GM18520 (cell line): ENCODE measurements at regions not wholly inside any gene's neighbourhood (a gene's known extent, or its start where the extent isn't known, plus 50 kb on each side); places are given as distances from the start of the nearest gene placed in this dataset.

Experiments used
- ATAC-seq: cut with Tn5 transposase; IDR thresholded peaks from one replicate; pipeline ENCODE4 v1.9.1; 2021; ENCODE audit not compliant: unreplicated experiment

- ATAC-seq: no peak
Measured at GRCh38 chr13:104253063-104253680, 1187.0 kb upstream of the SLC10A2 start.

GRCh38 chr13:104251931-104252330, 1185.7 kb upstream of the SLC10A2 start:
- ATAC-seq: no peak

GRCh38 chr13:104246955-104247354, 1180.7 kb upstream of the SLC10A2 start:
- no peak for ATAC-seq

GRCh38 chr13:104206450-104207044, 1140.3 kb upstream of the SLC10A2 start:
- no peak for ATAC-seq

GRCh38 chr13:104204177-104204576, 1138.0 kb upstream of the SLC10A2 start:
- ATAC-seq: no peak

- ATAC-seq: no peak
Measured at GRCh38 chr13:104198801-104199200, 1132.6 kb upstream of the SLC10A2 start.

GRCh38 chr13:104196611-104197010, 1130.4 kb upstream of the SLC10A2 start:
- ATAC-seq: no peak

GRCh38 chr13:104181526-104182231, 1115.5 kb upstream of the SLC10A2 start:
- ATAC-seq: no peak

GRCh38 chr13:104170980-104171555, 1104.9 kb upstream of the SLC10A2 start:
- ATAC-seq: no peak

- ATAC-seq: no peak
Measured at GRCh38 chr13:104163866-104164630, 1097.8 kb upstream of the SLC10A2 start.

- no peak for ATAC-seq
Measured at GRCh38 chr13:104160536-104160935, 1094.3 kb upstream of the SLC10A2 start.

- ATAC-seq: no peak
Measured at GRCh38 chr13:104143760-104144416, 1077.7 kb upstream of the SLC10A2 start.

- no peak for ATAC-seq
Measured at GRCh38 chr13:104140552-104140951, 1074.3 kb upstream of the SLC10A2 start.

GRCh38 chr13:104137416-104137815, 1071.2 kb upstream of the SLC10A2 start:
- no peak for ATAC-seq

GRCh38 chr13:104132849-104133248, 1066.6 kb upstream of the SLC10A2 start:
- ATAC-seq: no peak

- ATAC-seq: no peak
Measured at GRCh38 chr13:104114101-104114500, 1047.9 kb upstream of the SLC10A2 start.

GRCh38 chr13:104111031-104111430, 1044.8 kb upstream of the SLC10A2 start:
- no peak for ATAC-seq

- no peak for ATAC-seq
Measured at GRCh38 chr13:104106705-104107393, 1040.6 kb upstream of the SLC10A2 start.

GRCh38 chr13:104105418-104106355, 1039.5 kb upstream of the SLC10A2 start:
- no peak for ATAC-seq
